UCSD-AML1 (cell line): ENCODE measurements at regions not wholly inside any gene's neighbourhood (a gene's known extent, or its start where the extent isn't known, plus 50 kb on each side); places are given as distances from the start of the nearest gene placed in this dataset.

Experiments used
- DNase-seq: peaks from one replicate; lab custom pipeline; 2025; ENCODE audit not compliant: unreplicated experiment; lab: John Stamatoyannopoulos, UW

DNA sequence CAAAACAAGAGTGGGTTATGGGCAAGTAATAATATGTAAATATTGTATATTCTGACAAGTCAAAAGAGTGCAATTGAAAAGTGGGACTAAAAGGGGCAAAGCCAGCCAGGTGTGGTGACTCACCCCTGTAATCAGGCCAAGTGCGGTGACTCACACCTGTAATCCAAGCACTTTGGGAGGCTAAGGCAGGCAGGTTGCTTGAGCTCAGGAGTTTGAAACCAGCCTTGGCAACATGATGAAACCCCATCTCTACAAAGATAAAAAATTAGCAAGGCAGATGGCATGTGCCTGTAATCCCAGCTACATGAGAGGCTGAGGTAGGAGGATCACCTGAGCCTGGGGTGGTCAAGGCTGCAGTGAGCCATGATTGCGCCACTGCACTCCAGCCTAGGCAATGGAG is 304.0 kb downstream of the HHIPL2 start:
- no peak for DNase-seq

DNA sequence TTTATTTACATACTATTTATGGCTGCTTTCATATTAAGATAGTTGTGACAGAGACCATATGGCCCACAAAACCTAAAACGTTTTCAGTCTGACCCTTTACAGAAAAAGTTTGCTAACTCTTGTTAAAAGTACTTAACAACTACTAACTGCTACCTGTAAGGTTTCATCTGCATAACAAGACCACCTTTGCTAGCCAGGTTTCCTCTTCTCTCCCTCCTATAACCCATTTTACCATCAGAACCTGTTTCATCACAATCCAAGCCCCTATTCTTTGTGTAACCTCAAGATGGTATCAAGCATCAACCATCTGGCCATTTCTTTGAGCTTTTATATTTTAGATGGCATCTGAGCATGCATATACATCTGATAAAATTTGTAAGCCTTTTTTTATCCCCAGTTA is 305.4 kb downstream of the HHIPL2 start:
- DNase-seq: no peak

DNA sequence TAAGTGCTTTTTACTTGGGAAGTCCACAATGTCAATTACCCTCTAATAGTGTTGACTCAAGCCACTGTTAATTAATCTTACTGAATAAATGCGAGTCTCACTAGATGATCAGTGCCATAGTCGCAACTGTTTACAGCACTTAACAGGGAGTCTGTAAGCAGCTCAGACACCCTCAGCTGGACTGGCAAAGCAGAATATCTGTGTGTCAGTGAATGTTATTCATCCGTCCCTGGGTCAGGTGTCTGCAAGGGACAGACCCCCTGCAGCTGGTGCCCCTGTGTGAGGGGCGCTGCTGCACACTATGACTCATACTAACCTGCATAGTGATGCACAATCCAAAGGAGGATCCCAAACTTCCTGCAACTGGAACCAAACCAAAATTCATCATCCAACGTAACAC is 306.5 kb downstream of the HHIPL2 start:
- DNase-seq: no peak

DNA sequence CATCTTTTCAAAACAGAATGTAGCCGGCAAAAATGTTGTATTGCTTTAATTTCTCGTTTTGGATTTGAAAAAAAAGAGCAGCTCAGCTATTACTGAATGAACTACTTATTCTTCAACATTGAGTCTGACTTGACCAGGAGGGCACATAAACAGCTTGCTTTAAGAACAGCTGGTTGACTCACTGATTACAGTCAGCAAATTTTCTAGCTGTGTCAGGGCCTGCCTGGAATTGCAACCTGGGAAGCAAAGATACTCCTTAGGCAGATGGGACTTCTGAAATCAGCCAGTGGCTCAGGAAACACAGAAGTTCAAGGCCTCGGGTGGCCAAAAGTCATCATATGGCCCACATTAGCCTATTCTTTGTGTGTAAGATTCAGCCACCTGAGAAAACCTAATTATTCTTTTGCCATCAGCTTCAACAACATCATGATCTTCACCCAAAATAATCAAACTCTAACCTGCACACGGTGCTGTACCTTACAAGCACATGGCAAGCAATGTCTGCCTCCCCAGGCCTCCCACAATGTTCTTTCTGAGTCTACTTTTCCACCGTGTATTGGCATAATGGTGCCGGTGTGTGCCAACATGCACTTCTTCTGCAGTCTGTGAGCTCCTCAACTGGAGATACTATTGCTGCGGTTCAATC is 307.2 kb downstream of the HHIPL2 start:
- DNase-seq: no peak

- DNase-seq: no peak
Observed at GRCh38 chr1:222239130-222239529, 308.8 kb downstream of the HHIPL2 start.

GRCh38 chr1:222234351-222234750 is 313.6 kb downstream of the HHIPL2 start:
- DNase-seq: no peak

DNA sequence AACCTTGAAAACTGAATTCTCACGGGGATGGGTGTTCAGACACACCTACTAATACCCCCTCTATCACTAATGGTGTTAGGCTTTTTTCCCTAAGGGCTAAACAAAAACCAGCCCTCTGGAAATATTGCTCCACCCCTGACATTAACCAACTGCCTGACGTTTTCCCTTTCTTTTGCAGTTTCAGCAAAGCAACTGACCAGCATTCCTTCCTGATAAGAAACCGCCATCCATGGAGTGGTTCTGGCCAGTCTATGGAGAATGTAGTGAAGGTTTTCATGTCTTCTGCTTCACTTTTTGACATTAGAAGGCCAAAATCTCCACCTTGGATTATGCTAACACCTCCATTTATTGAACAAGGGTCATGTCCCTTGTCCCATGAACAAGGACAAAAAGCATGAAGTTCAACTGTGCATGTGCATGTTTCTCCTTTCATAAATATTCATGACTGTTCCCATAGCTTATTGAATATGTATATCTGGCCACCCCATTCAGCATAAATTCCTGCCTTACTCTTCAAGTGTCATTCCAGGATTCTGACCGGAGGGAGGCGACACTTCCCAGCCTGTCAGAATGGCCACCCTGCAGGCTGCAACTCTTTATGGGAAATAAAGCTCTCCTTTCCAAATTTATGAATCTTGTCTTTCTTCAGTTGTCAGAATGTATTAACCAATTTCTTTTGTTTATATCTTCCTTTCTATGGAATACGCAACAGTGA is 314.3 kb downstream of the HHIPL2 start:
- DNase-seq: no peak

GRCh38 chr1:222232842-222233241 is 315.1 kb downstream of the HHIPL2 start:
- no peak for DNase-seq

- DNase-seq: no peak
Observed at GRCh38 chr1:222229672-222230312, 318.1 kb downstream of the HHIPL2 start.

DNA sequence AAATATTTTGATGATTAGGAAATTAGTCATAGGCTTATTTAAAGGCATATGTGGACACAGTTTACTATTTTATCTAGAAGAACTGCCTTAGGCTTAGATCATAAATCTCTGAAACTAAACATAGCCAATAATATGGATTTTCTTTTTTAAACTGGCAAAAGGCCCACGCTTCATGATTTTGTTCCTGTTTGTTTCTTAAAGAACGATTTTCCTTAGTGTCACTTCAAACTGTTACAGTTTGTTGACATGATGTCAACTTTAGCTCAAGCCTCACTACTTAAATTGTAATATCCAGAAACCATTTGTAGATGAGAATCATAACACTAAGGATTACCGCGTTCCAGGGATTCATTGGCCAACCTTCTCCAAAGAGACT is 322.6 kb downstream of the HHIPL2 start:
- DNase-seq: no peak

- DNase-seq: no peak
Observed at GRCh38 chr1:222224636-222225315, 323.1 kb downstream of the HHIPL2 start.

GRCh38 chr1:222224156-222224555 is 323.7 kb downstream of the HHIPL2 start:
- no peak for DNase-seq

GRCh38 chr1:222223010-222223409 is 324.9 kb downstream of the HHIPL2 start:
- DNase-seq: no peak

- DNase-seq: no peak
Observed at GRCh38 chr1:222216255-222216754, 331.6 kb downstream of the HHIPL2 start.

- DNase-seq: no peak
Observed at GRCh38 chr1:222210776-222211175, 337.1 kb downstream of the HHIPL2 start.

GRCh38 chr1:222204475-222204874 is 343.4 kb downstream of the HHIPL2 start:
- DNase-seq: no peak

GRCh38 chr1:222202831-222203230 is 345.1 kb downstream of the HHIPL2 start:
- DNase-seq: no peak

DNA sequence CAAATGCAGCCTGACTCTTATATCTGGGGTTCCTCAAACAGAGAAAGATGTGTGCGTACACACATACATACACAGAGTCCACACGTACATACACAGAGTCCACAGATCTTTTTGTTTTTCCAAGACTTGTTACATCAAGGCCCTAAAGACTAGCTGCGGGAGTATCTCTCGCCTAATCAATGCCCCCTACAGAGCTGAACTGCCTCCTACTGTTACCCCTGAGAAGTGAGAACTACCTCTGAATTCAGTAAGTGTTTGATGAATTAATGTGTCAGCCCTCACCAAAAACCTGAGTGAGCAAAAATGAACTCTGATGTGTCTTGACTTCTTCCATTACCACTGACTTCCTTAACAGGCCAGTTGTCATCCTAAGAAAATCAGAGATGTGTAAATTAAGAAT is 351.2 kb downstream of the HHIPL2 start:
- DNase-seq: no peak

DNA sequence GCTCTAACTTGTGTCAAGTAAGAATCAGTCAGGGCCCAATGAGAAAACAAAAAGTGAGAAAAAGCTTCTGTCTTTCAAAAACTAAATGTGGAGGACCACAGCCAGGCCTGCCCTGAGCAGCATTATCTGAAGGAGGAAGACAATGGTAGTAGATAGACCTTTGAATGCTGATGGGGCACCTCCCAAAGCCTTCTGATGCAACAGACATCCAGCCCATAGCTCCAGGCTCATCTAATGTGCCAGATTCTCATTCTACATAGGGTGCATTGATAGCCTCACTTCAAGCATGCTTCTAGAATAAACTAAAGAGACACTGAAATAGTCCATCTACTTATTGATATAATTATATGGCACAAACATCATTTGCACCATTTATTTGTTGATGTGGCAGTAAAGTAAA is 351.6 kb downstream of the HHIPL2 start:
- no peak for DNase-seq

DNA sequence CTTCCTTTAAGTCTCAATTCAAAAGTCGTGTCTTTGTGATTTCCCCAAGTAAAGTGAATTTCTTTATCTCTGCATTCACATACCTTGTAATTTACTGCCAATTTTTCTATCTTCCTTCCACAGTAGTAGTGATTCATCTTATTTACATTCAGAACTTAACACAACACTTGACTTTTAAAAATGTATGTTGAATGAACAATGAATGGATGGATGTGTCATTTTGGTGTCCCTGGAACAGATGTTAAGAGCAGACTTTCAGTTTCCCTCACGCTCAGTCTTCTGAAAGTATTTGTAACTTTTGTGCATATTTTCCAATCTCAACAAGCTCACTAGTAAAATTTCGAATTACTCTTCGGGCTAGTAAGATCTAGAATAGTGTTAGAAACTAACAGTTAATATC is 352.0 kb downstream of the HHIPL2 start:
- no peak for DNase-seq

GRCh38 chr1:222189218-222189617 is 358.7 kb downstream of the HHIPL2 start:
- DNase-seq: no peak
